Spleen (tissue), 11 donors: ENCODE measurements at regions not wholly inside any gene's neighbourhood (a gene's known extent, or its start where the extent isn't known, plus 50 kb on each side); places are given as distances from the start of the nearest gene placed in this dataset.

Experiments used
- DNase-seq: peaks from one replicate; pipeline ENCODE4 v3.0.0-alpha.2; 2020
- H3K27ac ChIP-seq, 8 donors: fragments of 200-600 bp; sonication (generic) in 7 of 8; 1 replicate in 4 of 8; 2 replicates in 4 of 8; pipeline versions ENCODE4 v1.5.0 to v1.8.0; 2016 to 2021; ENCODE audit warnings: inconsistent platforms in 4 of 8, mild to moderate bottlenecking in 4 of 8, moderate library complexity in 1 of 8
- H3K27me3 ChIP-seq, 7 donors: fragments of 200-600 bp; sonication (generic) in 6 of 7; replicated peaks in 1 of 7; 1 replicate in 4 of 7; 2 replicates in 3 of 7; pipeline versions ENCODE4 v1.5.0 to v1.8.0; 2016 to 2021; ENCODE audit warnings: inconsistent platforms in 3 of 7, mild to moderate bottlenecking in 1 of 7
- H3K36me3 ChIP-seq, 6 donors: fragments of 200-600 bp; sonication (generic) in 5 of 6; 1 replicate in 4 of 6; 2 replicates in 2 of 6; pipeline versions ENCODE4 v1.5.0 to v1.8.0; 2016 to 2021; ENCODE audit warnings: inconsistent platforms in 2 of 6
- H3K4me1 ChIP-seq, 6 donors: fragments of 200-600 bp; sonication (generic) in 5 of 6; 1 replicate in 3 of 6; 2 replicates in 3 of 6; pipeline versions ENCODE4 v1.5.0 to v1.8.0; 2016 to 2021; ENCODE audit warnings: inconsistent platforms in 3 of 6
- H3K4me3 ChIP-seq, 8 donors: fragments of 200-600 bp; sonication (generic) in 7 of 8; 1 replicate in 4 of 8; 2 replicates in 4 of 8; pipeline versions ENCODE4 v1.5.0 to v1.8.0; 2016 to 2021; ENCODE audit warnings: inconsistent platforms in 4 of 8, mild to moderate bottlenecking in 4 of 8, moderate library complexity in 2 of 8
- H3K9me3 ChIP-seq, 8 donors: fragments of 200-600 bp; sonication (generic) in 7 of 8; 1 replicate in 4 of 8; 2 replicates in 4 of 8; pipeline versions ENCODE4 v1.5.0 to v1.8.0; 2016 to 2021; ENCODE audit warnings: inconsistent platforms in 4 of 8
- CTCF ChIP-seq, 11 experiments: fragments of 200-600 bp in 7 of 11; fragments of 450-650 bp in 4 of 11; sonication (generic) in 4 of 11; IDR thresholded peaks in 8 of 11; conservative IDR thresholded peaks in 3 of 11; 1 replicate in 7 of 11; 2 replicates in 4 of 11; pipeline versions ENCODE4 v1.4.0 to v1.8.0; 2016 to 2021; ENCODE audit warnings: antibody characterized with exemption in 11 of 11, inconsistent platforms in 4 of 11, mild to moderate bottlenecking in 1 of 11
- POLR2A ChIP-seq, 3 donors: fragments of 450-650 bp; IDR thresholded peaks; one replicate each; pipeline ENCODE4 v1.5.1; 2017; ENCODE audit warnings: antibody characterized with exemption in 3 of 3, mild to moderate bottlenecking in 1 of 3
- POLR2AphosphoS5 ChIP-seq, 3 donors: sonication (generic); formaldehyde crosslinking; IDR thresholded peaks; one replicate each; pipeline ENCODE4 v1.5.1; 2017; ENCODE audit warnings: antibody characterized with exemption in 3 of 3
- WGBS, 5 donors: extraction: QIAGEN DNeasy Blood & Tissue Kit in 3 of 5; methylation state at CpG; one replicate each; pipeline versions ENCODE4 v1.1.5 to v1.1.7; 2013 to 2018; 5-methylcytosine and 5-hydroxymethylcytosine counted together
- intact Hi-C: fragments of 100-400 bp; cut with DNase I; formaldehyde crosslinking; loops from one replicate; pipeline ENCODE4 v1.15.0; 2023; ENCODE audit warnings: low total_unique reads
- donor health status: healthy with polysubstance abuse.
- donor health status: DM: no; HTN: no; CAD: no; lungs with moderate emphysema.
- donor health status: DM: no; HTN: no; CAD: no.
- donor health status: Bipolar disorder and iron deficiency.
- donor health status: healthy.
- donor health status: DM: no; HTN: no; CAD: no.
- donor health status: DM: yes; HTN: yes; CAD: no.

- Histone ChIP-seq H3K4me3 (no peak overlapping the region), H3K27ac (no peak overlapping the region), H3K36me3 (no peaks in the 10 kb centered on the region), H3K4me1 (no peaks in the 10 kb centered on the region), H3K9me3 (peaks cover 0 to 37% (median 19%) of the 10 kb centered on the region in 8 donors), H3K27me3 (no peaks in the 10 kb centered on the region)
- WGBS, 5 donors, result 55 to 75% (median 56%) methylated on average over 2 of the region's 2 CpGs
- intact Hi-C loops, result no loop called here
- TF ChIP-seq POLR2AphosphoS5 (IDR thresholded peaks at IDR 0.05) (no peak), CTCF (IDR thresholded peaks at IDR 0.05 in 8 of 11, conservative IDR thresholded peaks at IDR 0.05 in 3 of 11) (no peak), POLR2A (IDR thresholded peaks at IDR 0.05) (no peak)
- DNase-seq, result no peak
These were observed 373.9 kb downstream of the AASDHPPT start for GRCh38 chr11:106451228-106451922.

DNA sequence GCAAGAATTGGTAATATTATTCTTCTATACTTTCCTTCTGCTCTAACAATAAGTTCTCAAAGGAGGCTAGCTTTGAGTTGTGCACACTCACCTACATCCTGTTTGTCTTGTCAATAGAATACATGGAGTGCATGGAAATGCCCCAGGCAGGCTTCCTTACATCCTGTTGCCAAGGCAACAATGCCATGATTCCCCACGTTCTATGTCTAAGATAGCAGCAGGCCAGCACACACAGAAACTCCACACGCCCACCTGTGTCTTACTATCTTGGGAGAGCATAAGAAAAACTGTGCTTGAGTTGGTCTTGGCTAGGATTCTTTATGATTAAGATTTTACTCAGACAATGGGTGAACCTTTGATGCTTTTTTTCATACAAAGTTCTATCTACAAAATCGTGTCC lies 379.2 kb downstream of the AASDHPPT start:
- WGBS, 5 donors, result 49 to 79% (median 56%) methylated on average over 3 of the region's 3 CpGs
- intact Hi-C loops, result no loop called here
- no peaks in the 10 kb centered on the region for H3K36me3 ChIP-seq

DNA sequence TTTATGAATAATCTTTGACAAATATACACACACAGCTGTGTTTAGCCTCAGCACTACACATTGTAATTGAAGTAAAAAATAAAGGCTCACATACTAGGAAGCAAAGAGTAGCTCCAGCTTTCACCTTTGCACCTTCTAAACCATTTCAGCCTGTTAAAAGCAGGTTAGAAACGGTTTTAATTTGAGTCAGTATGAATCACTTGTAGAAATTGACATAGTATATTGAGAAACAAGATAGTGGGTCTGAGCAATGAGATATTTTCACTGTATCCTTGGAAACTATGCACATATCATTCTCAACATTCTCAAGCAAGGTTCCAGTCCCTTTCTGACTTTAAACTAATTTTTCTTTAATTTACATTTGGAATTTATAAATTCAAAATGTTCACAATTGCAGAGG lies 380.3 kb downstream of the AASDHPPT start:
- Histone ChIP-seq H3K36me3 (no peaks in the 10 kb centered on the region), H3K9me3 (peaks cover 0 to 27% (median 14%) of the 10 kb centered on the region in 8 donors), H3K27ac (no peak overlapping the region), H3K4me1 (peaks cover 0 to 3% (median 0%) of the 10 kb centered on the region in 6 donors), H3K27me3 (no peaks in the 10 kb centered on the region), H3K4me3 (no peak overlapping the region)
- TF ChIP-seq CTCF (IDR thresholded peaks at IDR 0.05 in 8 of 11, conservative IDR thresholded peaks at IDR 0.05 in 3 of 11), result no peak
- TF ChIP-seq POLR2A (IDR thresholded peaks at IDR 0.05), result no peak
- no peak for TF ChIP-seq POLR2AphosphoS5 (IDR thresholded peaks at IDR 0.05)
- intact Hi-C loops, result no loop called here
- DNase-seq, result no peak
- 30 to 56% (median 50%) methylated on average over 1 of the region's 1 CpG for WGBS, 5 donors

More for the DNA sequence above, 379.2 kb downstream of the AASDHPPT start:
- Histone ChIP-seq H3K4me3 (no peak overlapping the region), H3K9me3 (peaks cover 0 to 36% (median 19%) of the 10 kb centered on the region in 8 donors), H3K27me3 (no peaks in the 10 kb centered on the region), H3K27ac (no peak overlapping the region), H3K4me1 (no peaks in the 10 kb centered on the region)
- TF ChIP-seq CTCF (IDR thresholded peaks at IDR 0.05 in 8 of 11, conservative IDR thresholded peaks at IDR 0.05 in 3 of 11), result no peak
- TF ChIP-seq POLR2A (IDR thresholded peaks at IDR 0.05), result no peak
- TF ChIP-seq POLR2AphosphoS5 (IDR thresholded peaks at IDR 0.05), result no peak
- no peak for DNase-seq

DNA sequence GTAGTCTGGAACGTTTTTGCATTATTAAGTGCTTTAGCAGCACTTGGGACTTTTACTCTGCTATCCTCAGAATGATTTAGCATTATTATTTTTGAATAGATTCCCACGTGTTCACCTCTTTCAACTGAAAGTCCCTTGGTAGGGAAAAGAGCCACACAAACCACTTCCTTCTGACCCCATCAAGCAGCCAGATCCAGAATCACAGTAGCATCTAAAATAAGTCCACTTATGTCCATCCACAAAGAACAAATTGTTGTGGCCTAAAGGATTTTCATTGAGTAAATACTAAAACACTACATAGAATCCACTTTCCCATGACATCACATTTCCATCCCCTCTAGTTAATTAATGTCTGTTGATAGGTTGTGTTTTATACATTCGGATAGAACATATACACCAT lies 381.7 kb downstream of the AASDHPPT start:
- H3K4me1 ChIP-seq, result peaks cover 0 to 3% (median 0%) of the 10 kb centered on the region in 6 donors
- intact Hi-C loops, result no loop called here
- WGBS, 5 donors, result 34 to 41% (median 36%) methylated on average over 3 of the region's 3 CpGs

More for the DNA sequence above, 381.7 kb downstream of the AASDHPPT start:
- TF ChIP-seq POLR2AphosphoS5 (IDR thresholded peaks at IDR 0.05), result no peak
- H3K27ac ChIP-seq, result no peak overlapping the region
- no peak overlapping the region for H3K4me3 ChIP-seq
- H3K36me3 ChIP-seq, result no peaks in the 10 kb centered on the region
- DNase-seq, result no peak
- H3K9me3 ChIP-seq, result peaks cover 0 to 13% (median 5%) of the 10 kb centered on the region in 8 donors
- no peaks in the 10 kb centered on the region for H3K27me3 ChIP-seq
